ENCODE measurements at regions not wholly inside any gene's neighbourhood (a gene's known extent, or its start where the extent isn't known, plus 50 kb on each side); places are given as distances from the start of the nearest gene placed in this dataset.
"Not testable (repeated sequence)": the region's sequence is repeated elsewhere in the genome, so short reads cannot be mapped to it uniquely, and the experiment has no call there.

DNA sequence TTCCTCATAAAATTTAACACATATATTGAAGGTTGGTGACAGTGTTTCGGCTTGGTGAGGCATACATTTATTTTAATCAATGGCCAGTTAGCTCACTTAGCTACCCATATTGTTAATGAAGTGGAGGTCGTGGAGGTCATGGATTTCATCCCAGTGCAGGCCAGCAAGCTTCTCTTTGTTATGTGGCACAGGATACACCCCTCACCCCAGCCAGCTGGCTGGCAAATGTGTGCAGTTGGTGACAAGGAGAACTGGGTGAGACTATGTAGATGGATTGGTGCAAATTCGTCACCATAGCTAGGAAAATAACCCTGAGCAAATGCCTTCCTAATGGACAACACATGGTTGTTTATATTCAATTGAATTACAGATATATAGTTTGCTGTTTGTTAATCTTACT is 50.5 kb upstream of the FOXP2 start:
- no peak for DNase-seq

DNA sequence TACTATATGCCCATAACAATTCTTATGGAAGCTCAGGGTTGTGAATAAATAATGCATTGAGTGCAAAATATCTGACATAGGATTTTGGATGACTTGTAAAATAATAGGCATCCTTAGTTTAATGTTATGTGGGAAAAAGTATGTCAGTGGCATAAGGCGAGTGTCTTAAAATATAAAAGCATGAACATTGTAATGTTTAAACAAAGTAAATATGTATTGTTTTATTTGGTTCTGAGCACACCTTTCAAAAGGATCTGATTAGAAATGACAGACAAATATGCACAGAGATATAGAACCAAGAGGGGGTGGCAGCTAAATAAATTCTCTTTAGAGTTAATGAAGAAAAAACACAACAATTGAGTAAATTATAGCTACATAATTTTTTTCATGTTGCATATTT is 51.3 kb upstream of the FOXP2 start:
- DNase-seq = no peak

DNA sequence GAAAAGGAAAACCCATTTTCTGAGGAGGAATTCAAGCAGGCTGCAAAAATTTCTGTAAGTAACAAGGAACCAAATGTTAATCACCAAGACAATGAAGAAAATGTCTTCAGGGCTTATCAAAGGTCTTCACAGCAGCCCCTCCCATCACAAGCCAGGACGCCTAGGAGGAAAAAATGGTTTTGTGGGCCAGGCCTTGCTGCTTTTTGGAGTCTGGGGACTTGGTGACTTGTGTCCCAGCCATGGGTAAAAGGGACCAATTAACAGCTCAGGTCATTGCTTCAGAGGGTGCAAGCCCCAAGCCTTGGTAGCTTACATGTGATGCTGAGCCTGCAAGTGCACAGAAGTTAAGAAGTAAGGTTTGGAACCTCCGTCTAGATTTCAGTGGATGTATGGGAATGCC is 55.7 kb upstream of the FOXP2 start:
- no peak for DNase-seq

DNA sequence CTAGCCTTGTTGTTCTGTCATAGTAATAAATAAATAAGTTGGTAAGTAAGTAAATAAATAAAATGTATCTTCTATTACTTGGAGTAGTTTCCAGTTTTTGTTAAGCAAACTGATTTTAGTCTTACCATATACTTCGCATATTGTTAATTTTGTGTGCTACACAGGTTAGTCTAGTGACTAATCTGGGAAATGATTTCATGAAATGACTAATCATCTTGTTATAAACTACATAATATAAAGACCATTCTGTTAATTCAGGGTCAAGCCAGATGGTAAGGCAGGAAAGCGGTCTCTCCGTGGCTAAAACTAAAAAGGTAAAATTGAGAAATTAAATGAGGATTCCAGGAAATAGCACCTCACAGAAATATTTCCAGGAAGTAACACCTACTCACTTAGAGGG is 58.5 kb upstream of the FOXP2 start:
- no peak for DNase-seq

DNA sequence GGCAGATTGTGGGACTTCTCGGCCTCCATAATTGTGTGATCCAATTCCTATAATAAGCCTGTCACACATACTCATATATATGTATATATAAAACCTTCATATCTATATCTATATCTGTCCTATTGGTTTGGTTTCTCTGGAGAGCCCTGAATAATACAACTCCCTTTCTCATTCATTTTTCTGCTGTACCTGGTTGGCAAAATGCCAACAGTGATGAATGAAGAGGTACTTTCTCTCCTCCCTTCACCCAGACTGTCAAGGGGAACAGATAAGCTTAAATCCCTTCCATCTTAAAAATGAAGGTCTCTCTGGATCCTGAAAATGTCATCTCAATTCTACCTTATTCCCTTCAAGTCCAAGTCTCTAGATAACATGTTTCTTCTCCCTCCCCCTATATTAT is 60.3 kb upstream of the FOXP2 start:
- no peak for DNase-seq

DNA sequence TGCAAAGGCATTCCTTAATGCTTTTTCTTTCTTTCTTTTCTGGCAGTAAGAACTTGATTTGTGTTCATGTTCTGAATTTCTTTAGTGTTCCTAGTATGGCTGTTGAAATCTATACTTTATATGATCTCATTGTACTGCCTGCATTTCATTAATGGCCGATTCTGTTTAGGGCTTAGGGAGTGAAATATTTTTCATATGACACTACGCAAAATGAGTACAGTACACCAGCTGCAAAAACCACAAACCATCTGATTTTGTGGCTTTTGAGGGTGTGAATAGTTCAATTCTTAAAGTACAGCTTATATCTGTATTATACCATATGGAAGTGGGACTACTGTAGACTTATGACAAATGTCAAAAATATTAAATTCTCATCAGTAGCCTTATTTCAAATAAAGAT is 69.1 kb upstream of the FOXP2 start:
- DNase-seq = peak; percentile 82

DNA sequence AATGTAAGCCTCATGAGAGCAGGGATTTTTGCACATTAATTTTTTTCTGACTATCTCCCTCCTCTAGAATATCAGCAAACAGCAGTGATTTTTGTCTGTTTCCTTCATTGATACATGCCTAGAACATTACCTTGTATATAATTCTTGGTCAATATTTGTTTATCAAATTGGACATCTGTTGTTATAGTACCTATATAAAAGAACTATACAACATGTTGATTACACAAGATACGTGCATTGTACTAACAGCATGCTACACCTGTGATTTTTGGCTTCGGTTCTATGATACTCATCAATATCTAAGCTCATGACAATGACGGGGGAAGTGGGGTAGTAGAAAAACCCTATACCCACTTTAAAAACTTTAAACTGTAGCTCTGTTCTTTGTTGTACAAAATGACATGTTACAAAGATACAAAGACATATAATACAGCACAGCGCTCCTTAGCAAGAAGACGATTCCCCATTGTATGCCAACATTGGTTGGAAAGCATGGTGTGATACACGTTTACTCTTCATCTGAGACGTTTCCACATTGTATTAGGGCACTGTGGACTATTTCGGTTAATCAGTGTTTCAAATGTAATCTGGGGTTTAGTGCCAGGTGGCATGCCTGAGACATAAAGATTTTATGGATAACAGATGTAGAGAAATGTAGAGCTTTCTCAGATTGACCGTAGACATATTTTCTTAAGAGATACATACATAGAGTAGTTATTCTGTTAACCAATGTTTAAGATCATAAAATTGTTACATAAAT is 70.5 kb upstream of the FOXP2 start:
- no peak for DNase-seq

DNA sequence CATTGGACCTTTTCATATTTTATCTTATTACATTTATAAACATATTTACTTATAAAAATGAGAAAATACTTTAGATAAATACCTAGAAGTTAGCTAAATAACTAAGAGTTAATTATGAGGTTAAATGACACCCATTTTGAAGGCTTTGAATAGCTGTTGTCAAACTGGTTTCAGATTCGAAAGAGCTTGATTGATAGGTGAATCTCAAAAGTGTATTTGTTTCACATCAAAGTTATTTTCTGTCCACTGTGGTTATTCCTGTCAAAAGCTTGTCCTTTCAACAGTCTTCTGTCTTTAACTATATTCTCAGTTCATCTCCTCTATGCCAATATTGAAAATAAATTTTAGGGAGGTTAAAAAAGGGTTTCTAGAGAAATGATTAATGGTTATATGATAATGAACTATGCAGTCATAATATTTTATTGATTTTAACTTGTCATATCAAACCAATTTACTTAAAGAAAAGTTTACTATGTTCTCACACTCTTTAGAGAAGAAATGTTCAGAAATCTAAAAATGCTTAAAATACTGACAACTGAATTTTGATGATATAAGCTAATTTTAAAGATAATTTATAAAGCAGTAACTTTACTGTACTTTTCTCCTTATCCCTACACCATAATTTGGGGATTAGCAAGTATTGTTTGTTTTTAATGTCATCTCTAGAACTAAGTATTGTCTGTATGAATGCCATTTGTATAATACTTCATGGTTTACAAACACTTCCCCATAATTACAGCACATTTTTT is 72.0 kb upstream of the FOXP2 start:
- DNase-seq = no peak

DNA sequence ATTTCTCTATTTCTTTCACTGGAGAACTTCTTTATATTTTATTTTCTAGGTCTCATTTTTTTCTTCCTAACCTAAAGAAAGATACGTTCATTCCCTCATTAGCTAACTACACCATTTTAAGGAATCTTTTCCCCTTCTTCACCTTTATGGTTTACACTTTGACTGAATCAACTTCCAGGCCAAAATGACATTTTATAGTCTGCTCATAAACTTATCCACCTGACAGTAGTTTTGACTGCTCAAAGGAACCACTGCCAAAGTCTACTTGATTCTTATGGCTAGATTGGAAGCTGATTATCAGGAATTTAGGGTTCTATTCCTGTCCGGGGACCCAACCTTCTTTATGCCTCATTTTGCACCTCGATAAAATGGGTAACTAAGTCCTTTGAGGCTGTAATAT is 73.0 kb upstream of the FOXP2 start:
- DNase-seq = no peak

DNA sequence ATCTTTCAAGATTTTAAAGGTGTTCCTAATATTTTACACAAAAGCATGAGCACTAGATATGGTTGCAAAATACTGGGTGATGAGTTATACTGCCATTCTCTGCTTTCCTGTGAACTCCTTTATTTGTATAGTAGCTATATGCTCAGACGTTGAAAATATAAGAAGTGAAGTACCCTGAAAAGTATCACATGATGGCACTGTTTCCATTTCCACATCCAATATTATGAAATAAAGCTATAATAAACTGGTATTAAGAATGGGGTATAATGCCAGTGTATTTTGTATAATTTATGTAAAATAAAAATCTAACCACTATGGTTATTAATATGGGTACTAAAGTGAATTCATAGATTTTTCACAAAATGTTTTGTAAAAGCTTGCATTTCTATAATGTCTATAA is 79.6 kb upstream of the FOXP2 start:
- DNase-seq = no peak

DNA sequence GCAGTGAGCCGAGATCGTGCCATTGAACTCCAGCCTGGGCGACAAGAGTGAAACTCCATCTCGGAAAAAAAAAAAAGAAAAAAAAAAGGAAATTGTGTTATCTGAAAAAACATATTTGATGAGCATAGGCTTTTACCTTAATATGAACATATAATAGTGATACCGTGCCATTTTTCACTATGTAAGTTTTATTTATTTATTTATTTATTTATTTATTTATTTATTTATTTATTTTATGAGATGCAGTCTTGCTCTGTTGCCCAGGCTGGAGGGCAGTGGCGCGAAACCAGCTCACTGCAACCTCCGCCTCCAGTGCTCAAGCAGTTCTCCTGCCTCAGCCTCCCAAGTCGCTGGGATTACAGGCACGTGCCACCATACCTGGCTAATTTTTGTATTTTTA is 85.2 kb upstream of the FOXP2 start:
- not testable (repeated sequence) for DNase-seq

DNA sequence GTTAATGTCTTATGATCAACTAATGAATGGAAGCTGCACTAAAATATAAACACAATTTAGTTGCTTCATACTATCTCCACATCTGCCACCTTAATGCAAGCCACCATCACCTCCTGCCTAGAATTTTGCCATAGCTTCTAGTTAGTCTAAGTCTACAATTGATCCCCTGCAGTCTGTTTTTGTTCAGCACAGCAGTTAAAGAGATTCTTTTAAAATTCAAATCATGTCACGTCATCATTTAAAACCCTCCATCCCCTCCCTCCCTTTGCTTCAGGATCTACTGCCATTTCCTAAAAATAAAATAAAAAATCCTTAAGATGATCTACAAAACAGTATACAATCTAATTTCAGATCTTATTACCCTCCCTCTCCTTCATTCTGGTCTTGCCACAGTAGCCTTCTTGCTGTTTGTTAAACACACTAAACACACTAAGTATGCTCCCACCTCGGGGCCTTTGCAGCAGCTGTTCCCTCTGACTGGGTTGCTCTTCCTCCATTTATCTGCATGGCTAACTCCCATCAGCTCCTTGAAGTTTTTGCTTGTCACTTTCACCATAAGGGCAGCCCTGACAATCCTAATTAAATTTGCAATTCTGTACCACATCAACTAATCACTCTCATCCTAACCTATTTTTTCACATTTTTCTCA is 97.0 kb upstream of the FOXP2 start:
- DNase-seq = no peak

DNA sequence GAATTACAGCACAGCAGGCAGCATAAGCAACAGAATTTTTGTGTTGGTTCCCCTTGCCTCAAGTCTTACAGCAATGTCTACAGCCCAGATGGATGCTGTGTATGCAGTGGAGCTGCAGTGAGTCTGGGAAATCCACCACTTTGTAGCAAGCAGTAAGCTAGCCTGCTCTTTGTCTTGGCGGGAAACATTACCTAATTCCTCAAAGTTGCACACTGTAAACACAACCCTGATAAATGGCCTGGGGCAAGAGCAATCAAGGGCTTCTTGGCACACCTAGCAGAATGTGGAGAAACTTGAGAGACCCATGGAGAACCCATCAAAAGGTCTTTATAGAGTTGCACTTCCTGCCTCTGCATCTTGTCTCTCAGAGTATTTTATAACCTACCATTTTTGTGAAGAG is 102.0 kb upstream of the FOXP2 start:
- peak; percentile 64 for DNase-seq

DNA sequence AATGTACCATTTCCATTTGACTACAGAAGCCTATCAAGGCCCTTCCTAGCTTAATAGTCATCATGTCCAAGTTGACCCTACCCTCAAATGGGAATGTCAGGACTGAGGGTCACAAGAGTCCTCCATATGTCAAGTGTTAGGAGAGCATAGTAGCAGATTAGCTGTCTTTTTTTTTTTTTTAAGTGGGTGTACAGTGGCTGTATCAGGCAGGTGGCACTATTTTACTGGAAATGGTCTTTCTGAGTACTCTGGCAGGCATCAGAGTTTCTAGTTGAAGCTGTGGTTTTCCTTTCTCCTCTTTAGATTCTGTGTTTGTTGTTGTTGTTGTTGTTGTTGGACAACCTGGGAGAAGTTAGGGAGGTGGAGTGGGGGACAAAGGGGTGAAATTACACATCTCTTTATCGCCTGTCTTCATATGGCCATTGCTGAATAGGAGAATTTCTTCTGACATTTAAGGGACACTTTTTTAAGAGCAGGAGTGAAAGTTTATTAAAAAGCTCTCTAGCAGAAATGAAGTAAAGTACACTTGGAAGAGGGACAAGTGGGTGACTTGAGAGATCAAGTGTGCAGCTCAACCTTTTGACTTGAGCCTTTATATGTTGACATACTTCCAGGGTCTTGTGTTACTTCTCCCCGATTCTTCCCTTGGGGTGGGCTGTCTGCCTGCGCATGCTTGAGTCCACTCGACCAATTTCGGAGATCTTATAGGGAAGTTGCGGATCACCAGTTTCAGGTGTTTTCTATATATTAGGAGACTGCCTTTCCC is 104.1 kb upstream of the FOXP2 start:
- no peak for DNase-seq

DNA sequence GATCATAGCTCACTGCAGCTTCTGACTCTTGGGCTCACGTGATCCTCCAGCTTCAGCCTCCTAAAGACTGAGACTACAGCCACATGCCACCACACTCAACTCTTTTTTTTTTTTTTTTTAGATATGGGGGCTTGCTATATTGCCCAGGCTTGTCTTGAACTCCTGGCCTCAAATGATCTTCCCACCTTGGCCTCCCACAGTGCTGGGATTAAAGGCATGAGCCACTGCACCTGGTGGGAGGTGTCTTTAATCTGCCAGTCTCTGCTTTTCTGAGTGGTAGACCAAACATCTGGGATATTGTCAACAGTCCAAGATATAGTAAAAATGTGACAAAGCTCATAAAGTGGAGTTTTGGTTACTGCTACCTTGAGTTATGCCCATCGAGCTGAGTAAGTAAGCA is 104.9 kb upstream of the FOXP2 start:
- DNase-seq = no peak

DNA sequence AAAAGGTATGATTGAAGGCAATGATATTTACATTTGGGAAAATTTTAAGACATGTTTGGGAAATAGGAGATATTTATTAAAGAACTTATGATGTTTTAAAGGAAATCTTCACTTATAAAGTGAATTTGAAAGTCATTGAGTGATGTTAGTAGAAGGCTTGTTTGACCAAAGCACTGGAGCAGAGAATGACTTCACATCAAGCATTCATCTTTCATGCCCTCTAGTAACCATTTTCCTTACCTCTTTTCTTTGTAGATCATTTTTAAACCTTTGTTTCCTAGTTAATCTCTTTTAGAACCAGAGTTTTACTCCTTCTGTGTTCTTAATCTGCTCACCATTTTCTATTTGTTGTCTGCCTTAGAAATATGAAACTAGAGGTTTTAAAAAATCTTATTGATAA is 111.3 kb upstream of the FOXP2 start:
- no peak for DNase-seq

DNA sequence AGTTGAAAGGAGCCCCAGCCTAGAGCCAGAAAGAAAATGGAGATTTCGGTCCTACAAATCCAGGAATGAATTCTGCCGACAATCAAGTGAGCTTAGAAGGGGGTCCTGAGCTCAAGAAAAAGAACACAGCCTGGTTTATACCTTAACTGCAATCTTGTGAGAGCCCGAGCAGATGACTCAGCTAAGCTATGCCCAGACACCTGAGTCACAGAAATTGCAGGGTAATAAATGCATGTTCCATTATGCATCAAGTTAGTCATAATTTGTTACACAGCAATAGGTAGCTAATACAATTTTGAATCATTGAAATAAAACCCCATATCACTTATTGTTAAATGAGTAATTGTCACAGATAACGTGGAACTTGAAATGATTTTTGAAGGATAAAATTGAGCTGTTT is 111.8 kb upstream of the FOXP2 start:
- DNase-seq = no peak

DNA sequence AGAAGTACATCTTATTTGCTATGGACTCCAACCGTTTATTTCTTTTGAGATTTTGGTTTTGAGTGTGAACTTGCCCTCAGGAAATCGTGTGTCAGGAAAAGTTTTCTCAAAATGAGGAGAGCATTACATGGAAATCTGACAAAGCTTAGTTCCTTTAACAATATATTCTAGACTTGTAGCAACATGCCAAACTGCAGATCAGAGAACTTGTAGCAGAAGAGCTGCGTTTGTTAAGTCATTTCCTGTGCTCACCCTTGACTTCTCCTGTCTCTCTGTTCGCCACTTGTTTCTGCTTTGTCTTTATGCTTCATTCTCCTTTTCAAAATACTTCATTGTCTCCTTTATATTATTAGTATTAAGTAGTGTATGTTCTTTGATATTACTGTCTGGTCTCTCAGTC is 116.6 kb upstream of the FOXP2 start:
- no peak for DNase-seq

DNA sequence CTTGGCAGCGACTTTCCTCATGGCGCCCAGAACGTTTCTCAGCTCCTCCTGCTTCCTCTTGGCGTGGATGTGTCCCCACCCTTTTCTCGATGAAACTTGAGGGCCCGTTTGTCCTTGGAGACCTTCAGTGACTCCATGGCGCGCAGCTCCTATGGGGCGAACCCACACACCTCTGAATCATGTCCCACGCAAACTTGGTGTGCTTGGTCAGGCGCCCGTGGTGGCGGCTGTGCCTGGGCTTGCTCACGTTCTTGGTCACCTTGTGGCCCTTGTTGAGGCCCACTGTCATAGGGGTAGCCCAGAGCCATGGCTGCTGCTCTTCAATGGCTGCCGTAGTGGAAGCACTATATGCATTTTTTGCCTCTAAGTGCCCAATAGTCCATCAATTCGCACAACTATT is 117.5 kb upstream of the FOXP2 start:
- no peak for DNase-seq

DNA sequence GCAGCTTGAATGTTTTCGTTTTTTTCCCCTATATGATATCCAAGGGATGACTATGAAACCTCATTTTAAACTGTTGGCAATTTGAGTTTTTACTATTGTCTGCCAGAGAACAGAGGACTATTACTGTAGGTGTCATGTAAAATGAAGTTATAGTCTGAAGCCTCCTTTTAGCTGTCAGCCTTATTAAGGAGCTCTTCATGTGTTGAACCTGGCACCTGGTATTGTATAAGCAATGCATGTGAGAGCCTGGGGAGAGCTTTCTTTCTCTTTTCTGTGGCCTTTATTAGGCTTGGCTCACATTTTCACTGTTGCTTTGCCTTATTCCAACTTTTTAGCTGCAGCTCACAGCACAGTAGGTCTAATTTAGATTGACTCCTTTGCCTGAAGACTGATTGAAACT is 119.1 kb upstream of the FOXP2 start:
- DNase-seq = no peak

DNA sequence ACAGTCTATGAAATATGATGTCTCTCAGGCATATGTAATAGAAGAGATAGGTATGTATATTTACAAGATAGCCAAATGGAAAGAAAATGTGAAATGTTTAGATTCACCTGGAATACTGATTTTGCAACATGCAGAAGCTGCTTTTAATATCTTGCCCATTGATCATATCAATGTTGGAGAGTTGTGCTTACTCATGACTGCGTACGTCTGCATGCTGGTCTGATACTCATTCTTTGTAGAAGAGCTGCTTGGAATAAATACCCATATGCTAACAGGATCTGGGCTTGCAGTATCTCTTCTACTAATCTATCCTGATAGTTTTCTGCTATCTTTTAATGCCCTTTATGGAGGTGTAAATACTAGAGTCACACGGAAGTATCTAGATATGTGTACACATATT is 120.6 kb upstream of the FOXP2 start:
- no peak for DNase-seq

DNA sequence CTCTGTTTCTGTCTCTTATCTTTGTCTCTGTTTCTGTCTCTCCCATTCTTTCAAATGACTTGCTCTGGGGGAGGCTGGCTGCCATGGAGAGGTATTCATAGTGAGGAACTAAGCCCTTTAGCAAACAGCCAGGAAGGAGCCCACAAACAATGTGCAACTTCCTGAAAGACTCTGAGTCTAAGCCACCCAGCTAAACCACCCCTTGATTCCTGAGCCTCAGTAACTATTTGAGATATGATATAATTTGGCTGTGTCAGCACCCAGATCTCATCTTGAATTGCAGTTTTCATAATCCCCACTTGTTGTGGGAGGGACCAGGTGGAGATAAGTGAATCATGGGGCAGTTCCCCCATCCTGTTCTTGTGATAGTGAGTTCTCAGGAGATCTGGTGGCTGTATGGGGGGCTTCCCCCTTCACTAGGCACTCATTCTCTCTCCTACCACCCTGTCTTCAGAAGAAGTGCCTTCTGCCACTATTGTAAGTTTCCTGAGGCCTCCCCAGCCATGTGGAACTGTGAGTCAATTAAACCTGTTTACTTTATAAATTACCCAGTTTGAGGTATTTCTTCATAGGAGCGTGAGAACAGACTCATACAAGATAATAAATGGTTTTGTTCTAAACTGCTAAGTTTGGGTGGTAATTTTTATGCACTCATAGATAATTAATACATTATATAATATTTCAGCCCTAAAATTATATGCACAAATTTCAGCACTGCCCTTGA is 121.2 kb upstream of the FOXP2 start:
- DNase-seq = peak; percentile 94

DNA sequence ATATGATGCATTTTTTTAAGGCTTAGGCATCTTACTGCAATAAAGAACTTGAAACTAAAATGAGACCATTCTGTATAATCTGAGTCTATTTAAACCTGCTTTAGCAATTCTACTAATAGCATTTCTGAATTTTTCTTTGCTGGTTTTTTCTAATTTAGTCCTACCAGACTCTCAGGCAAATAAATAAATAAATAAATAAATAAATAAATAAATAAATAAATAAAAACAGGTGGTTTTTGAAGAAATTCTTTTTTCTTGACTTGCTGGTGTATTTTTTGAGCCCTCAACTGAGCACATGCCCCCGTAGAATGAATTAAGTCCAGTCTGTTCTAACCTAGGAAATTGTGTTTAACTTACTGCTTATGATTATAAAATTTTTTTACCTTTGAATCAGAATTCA is 134.7 kb upstream of the FOXP2 start:
- DNase-seq = no peak
